ENCODE measurements at regions not wholly inside any gene's neighbourhood (a gene's known extent, or its start where the extent isn't known, plus 50 kb on each side); places are given as distances from the start of the nearest gene placed in this dataset.

GRCh38 chr3:132838477-132838876 lies 116.3 kb upstream of the NPHP3 start:
- Histone ChIP-seq H3K4me1 (no peaks in the 10 kb centered on the region), H3K9me3 (no peaks in the 10 kb centered on the region), H3K27me3 (no peaks in the 10 kb centered on the region), H3K36me3 (no peaks in the 10 kb centered on the region), H3K4me3 (no peak overlapping the region), H3K27ac (no peak overlapping the region)
- DNase-seq (ENCODE audit: low spot score in 2 of 2) = no peak
- intact Hi-C loops (cut with DNase I) = no loop called here
- TF ChIP-seq CTCF (IDR thresholded peaks at IDR 0.05) = no peak

GRCh38 chr3:132837615-132838014 lies 115.4 kb upstream of the NPHP3 start:
- no peaks in the 10 kb centered on the region for H3K36me3 ChIP-seq
- no peaks in the 10 kb centered on the region for H3K4me1 ChIP-seq
- no peaks in the 10 kb centered on the region for H3K27me3 ChIP-seq
- H3K4me3 ChIP-seq = no peak overlapping the region
- TF ChIP-seq CTCF (IDR thresholded peaks at IDR 0.05) = no peak
- no peak overlapping the region for H3K27ac ChIP-seq
- no peaks in the 10 kb centered on the region for H3K9me3 ChIP-seq
- intact Hi-C loops (cut with DNase I) = no loop called here
- DNase-seq (ENCODE audit: low spot score in 2 of 2) = no peak

- TF ChIP-seq CTCF (IDR thresholded peaks at IDR 0.05) = no peak
- no peak overlapping the region for H3K4me3 ChIP-seq
- no peaks in the 10 kb centered on the region for H3K36me3 ChIP-seq
- H3K4me1 ChIP-seq = no peaks in the 10 kb centered on the region
- H3K27me3 ChIP-seq = no peaks in the 10 kb centered on the region
- no peak overlapping the region for H3K27ac ChIP-seq
- no peaks in the 10 kb centered on the region for H3K9me3 ChIP-seq
- intact Hi-C loops (cut with DNase I) = no loop called here
- no peak for DNase-seq (ENCODE audit: low spot score in 2 of 2)
These were observed 112.1 kb upstream of the NPHP3 start for GRCh38 chr3:132834356-132834755.

GRCh38 chr3:132829101-132829500 lies 106.9 kb upstream of the NPHP3 start:
- Histone ChIP-seq H3K4me1 (no peaks in the 10 kb centered on the region), H3K4me3 (no peak overlapping the region), H3K36me3 (no peaks in the 10 kb centered on the region), H3K27me3 (no peaks in the 10 kb centered on the region), H3K27ac (no peak overlapping the region), H3K9me3 (no peaks in the 10 kb centered on the region)
- TF ChIP-seq CTCF (IDR thresholded peaks at IDR 0.05) = no peak
- DNase-seq (ENCODE audit: low spot score in 2 of 2) = no peak
- intact Hi-C loops (cut with DNase I) = no loop called here

GRCh38 chr3:132822837-132823236 lies 100.6 kb upstream of the NPHP3 start:
- intact Hi-C loops (cut with DNase I) = no loop called here
- Histone ChIP-seq H3K27me3 (no peaks in the 10 kb centered on the region), H3K36me3 (no peaks in the 10 kb centered on the region), H3K4me3 (no peak overlapping the region), H3K9me3 (no peaks in the 10 kb centered on the region), H3K4me1 (no peaks in the 10 kb centered on the region), H3K27ac (no peak overlapping the region)
- TF ChIP-seq CTCF (IDR thresholded peaks at IDR 0.05) = no peak
- DNase-seq (ENCODE audit: low spot score in 2 of 2) = no peak

- no peaks in the 10 kb centered on the region for H3K9me3 ChIP-seq
- no peaks in the 10 kb centered on the region for H3K27me3 ChIP-seq
- H3K36me3 ChIP-seq = no peaks in the 10 kb centered on the region
- DNase-seq (ENCODE audit: low spot score in 2 of 2) = no peak
- H3K4me1 ChIP-seq = no peaks in the 10 kb centered on the region
- no peak overlapping the region for H3K27ac ChIP-seq
- H3K4me3 ChIP-seq = no peak overlapping the region
- TF ChIP-seq CTCF (IDR thresholded peaks at IDR 0.05) = no peak
- intact Hi-C loops (cut with DNase I) = no loop called here
These were observed 100.1 kb upstream of the NPHP3 start for GRCh38 chr3:132822266-132822665.
